Fibroblast of mammary gland (primary cell): ENCODE measurements at regions not wholly inside any gene's neighbourhood (a gene's known extent, or its start where the extent isn't known, plus 50 kb on each side); places are given as distances from the start of the nearest gene placed in this dataset.

Experiments
- DNase-seq: peaks from one replicate; pipeline ENCODE4 v3.0.0-alpha.2; 2010; ENCODE audit warnings: low read depth
- H3K4me3 ChIP-seq: 2 replicates; pipeline ENCODE4 v1.5.1; 2011; ENCODE audit warnings: low read depth, mild to moderate bottlenecking, low read length, moderate library complexity; ENCODE audit not compliant: control insufficient read depth
- TF ChIP-seq, protein P1 (sequence below): conservative IDR thresholded peaks from 2 replicates; pipeline ENCODE4 v1.5.1; 2011; ENCODE audit warnings: low read depth, low read length, inconsistent platforms; ENCODE audit not compliant: control insufficient read depth, insufficient read depth

GRCh38 chr14:44814196-44814595 is 147.6 kb downstream of the KLHL28 start:
- no peak overlapping the region for H3K4me3 ChIP-seq
- TF ChIP-seq, protein P1, sequence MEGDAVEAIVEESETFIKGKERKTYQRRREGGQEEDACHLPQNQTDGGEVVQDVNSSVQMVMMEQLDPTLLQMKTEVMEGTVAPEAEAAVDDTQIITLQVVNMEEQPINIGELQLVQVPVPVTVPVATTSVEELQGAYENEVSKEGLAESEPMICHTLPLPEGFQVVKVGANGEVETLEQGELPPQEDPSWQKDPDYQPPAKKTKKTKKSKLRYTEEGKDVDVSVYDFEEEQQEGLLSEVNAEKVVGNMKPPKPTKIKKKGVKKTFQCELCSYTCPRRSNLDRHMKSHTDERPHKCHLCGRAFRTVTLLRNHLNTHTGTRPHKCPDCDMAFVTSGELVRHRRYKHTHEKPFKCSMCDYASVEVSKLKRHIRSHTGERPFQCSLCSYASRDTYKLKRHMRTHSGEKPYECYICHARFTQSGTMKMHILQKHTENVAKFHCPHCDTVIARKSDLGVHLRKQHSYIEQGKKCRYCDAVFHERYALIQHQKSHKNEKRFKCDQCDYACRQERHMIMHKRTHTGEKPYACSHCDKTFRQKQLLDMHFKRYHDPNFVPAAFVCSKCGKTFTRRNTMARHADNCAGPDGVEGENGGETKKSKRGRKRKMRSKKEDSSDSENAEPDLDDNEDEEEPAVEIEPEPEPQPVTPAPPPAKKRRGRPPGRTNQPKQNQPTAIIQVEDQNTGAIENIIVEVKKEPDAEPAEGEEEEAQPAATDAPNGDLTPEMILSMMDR, result no peak
- DNase-seq, result no peak

DNA sequence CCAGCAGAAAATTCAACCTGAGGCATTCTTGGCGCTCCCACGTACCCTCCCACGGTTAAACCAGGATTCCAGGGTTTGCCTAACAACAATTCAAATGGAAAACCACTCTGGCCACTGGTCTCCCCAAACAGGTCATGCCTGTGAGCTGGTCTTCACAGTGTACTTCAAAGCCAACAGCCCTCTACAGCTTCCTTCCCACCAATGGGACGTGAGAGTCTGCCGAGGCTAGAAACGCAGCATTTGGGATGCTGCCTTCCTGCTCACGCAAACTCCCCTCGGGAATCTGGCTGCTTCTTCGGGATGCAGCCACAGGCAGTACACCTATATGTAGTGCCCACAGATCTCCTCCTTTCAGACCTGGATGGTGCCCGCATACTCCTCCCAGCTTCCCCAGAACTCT is 149.1 kb downstream of the KLHL28 start:
- H3K4me3 ChIP-seq, result no peak overlapping the region
- TF ChIP-seq, protein P1, result no peak

DNA sequence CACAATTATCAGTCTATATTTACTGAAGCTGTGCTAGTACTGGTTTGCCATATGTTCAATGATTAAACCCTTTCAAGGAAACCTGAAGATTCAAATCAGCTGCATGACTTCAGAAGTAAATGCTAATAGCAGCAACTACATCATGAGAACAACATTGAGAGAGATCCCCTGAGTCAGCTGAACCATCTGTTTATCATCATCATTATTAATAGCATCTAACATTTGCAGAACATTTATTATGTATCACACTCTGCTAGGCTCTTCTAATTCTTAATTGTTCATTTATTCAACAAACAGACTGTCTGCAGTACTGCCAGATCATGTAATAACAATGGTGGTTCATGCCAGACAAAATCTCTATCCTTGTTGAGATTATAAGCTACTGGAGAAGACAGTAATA is 157.4 kb downstream of the KLHL28 start:
- TF ChIP-seq, protein P1, result no peak
- H3K4me3 ChIP-seq, result no peak overlapping the region
- no peak for DNase-seq

More for the DNA sequence above, 149.1 kb downstream of the KLHL28 start:
- DNase-seq, result no peak

DNA sequence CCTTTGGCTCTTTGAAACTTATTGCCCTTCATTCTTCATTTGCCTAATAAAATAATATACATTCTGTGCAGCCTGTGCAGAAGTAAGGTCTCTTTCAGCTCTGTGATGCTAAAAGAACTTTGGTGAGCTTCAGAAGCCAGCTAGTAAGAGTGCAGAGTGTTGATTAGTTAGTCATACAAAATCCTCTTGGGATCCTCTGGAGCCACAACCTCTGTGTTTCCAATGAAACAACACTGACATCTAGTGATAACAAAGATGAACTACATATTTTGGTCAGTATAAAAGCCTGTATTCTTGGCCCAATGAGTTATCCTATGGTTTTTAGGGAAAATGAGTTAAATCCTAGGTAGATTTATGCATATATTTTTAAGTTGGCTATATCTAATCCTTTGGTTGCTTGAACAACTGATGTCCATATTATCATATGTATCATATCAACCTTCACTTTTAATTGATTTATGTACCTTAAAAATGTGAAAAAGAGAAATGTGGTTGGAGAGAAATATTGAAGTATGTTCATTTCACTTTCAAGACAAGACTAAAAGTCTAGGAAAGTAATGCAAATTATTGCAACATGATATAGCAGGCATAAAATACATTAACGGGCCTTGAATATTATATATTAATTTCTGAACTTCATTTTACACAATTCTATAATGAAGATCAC is 158.4 kb downstream of the KLHL28 start:
- H3K4me3 ChIP-seq, result no peak overlapping the region
- peak; percentile 75 for DNase-seq
- TF ChIP-seq, protein P1, result peak; percentile 69

- no peak for DNase-seq
- TF ChIP-seq, protein P1, result no peak
- H3K4me3 ChIP-seq, result no peak overlapping the region
Measured at GRCh38 chr14:44798386-44799242, 163.1 kb downstream of the KLHL28 start.

DNA sequence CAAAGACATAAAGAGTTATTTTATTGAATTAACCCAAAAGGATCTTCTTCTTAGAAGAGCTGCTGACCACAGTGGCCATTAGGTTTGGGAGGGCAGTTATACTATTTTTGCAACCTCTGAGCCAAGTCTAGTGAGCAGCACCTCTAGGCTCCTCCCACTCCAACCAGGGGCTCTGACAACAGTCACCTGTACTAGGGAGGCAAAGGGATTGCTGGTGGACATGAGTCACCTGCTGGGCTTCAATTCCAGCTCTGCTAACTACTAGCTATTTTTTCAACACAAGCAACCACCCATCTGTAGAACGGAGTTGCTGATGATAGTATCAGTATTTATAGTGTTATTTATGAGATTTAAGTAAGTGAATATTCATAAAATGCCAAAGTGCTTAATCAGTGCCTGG is 166.0 kb downstream of the KLHL28 start:
- no peak overlapping the region for H3K4me3 ChIP-seq
- TF ChIP-seq, protein P1, result no peak
- no peak for DNase-seq
